Stomach (tissue), 4 donors: ENCODE measurements at regions not wholly inside any gene's neighbourhood (a gene's known extent, or its start where the extent isn't known, plus 50 kb on each side); places are given as distances from the start of the nearest gene placed in this dataset.

Experiments used
- EP300 ChIP-seq: sonication (generic); formaldehyde crosslinking; IDR thresholded peaks from one replicate; pipeline ENCODE4 v1.6.1; 2017; ENCODE audit warnings: antibody characterized with exemption
- TF ChIP-seq, protein P1 (sequence below), 7 experiments: fragments of 450-650 bp in 4 of 7; fragments of 200-600 bp in 3 of 7; sonication (generic) in 3 of 7; IDR thresholded peaks; one replicate each; pipeline ENCODE4 v1.5.1; 2016 to 2019; ENCODE audit warnings: antibody characterized with exemption in 7 of 7, control low read depth in 2 of 7, mild to moderate bottlenecking in 1 of 7

DNA sequence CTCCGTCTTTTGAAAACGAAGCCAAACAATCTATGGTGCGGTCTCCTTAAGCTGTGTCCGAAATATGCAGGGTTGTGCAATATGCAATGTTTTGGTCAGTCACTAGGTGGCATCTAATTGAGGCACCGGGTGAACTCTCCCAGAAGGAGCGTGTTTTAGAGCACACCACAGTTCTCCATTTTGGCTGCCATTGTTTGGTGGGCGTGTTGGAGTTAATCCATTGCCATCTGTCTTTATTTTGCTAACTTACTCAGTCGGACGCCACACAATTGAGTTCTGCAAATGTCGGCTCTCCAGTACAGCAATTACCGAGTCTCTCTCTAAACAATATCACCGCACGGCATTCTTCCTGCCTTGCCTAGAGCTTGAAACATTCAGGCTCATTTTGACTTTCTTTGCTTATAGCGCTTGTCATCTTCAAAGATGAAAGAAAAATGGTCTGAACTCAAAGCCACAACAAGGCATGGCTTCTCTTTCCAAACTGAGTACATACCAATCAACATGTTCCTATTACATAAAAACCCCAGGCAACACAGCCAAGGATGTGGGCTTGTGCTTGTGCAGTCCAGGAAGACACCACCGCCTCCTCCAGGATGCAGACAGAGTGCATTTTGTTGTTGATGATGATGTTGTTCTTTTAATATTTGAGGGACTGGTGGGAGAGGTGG is 182.0 kb upstream of the SERP2 start:
- TF ChIP-seq, protein P1, sequence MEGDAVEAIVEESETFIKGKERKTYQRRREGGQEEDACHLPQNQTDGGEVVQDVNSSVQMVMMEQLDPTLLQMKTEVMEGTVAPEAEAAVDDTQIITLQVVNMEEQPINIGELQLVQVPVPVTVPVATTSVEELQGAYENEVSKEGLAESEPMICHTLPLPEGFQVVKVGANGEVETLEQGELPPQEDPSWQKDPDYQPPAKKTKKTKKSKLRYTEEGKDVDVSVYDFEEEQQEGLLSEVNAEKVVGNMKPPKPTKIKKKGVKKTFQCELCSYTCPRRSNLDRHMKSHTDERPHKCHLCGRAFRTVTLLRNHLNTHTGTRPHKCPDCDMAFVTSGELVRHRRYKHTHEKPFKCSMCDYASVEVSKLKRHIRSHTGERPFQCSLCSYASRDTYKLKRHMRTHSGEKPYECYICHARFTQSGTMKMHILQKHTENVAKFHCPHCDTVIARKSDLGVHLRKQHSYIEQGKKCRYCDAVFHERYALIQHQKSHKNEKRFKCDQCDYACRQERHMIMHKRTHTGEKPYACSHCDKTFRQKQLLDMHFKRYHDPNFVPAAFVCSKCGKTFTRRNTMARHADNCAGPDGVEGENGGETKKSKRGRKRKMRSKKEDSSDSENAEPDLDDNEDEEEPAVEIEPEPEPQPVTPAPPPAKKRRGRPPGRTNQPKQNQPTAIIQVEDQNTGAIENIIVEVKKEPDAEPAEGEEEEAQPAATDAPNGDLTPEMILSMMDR (IDR thresholded peaks at IDR 0.05): peak in 5 of 7 experiments; percentile 67 to 92 (median 73)
- TF ChIP-seq EP300: no peak
